ENCODE measurements at regions not wholly inside any gene's neighbourhood (a gene's known extent, or its start where the extent isn't known, plus 50 kb on each side); places are given as distances from the start of the nearest gene placed in this dataset.

DNA sequence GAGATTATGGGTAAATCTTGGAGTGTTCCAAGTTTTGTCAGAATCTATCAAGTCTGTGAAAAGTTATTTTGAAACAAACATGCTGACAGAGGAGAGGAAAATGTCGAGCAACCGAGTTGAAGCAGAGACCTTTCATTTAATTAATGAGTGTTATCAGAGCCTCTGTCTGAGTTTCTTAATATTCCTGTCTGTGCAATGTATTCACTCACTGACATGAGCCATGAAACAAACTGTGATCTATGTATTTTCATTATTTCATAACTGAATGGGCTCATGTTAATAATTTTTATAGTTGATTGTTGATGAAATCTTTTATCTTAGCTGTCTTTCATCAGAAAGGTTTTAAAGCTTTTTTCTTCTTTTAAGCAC, 144.2 kb upstream of the FAR2 start:
- TF ChIP-seq, protein P1, sequence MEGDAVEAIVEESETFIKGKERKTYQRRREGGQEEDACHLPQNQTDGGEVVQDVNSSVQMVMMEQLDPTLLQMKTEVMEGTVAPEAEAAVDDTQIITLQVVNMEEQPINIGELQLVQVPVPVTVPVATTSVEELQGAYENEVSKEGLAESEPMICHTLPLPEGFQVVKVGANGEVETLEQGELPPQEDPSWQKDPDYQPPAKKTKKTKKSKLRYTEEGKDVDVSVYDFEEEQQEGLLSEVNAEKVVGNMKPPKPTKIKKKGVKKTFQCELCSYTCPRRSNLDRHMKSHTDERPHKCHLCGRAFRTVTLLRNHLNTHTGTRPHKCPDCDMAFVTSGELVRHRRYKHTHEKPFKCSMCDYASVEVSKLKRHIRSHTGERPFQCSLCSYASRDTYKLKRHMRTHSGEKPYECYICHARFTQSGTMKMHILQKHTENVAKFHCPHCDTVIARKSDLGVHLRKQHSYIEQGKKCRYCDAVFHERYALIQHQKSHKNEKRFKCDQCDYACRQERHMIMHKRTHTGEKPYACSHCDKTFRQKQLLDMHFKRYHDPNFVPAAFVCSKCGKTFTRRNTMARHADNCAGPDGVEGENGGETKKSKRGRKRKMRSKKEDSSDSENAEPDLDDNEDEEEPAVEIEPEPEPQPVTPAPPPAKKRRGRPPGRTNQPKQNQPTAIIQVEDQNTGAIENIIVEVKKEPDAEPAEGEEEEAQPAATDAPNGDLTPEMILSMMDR (IDR thresholded peaks at IDR 0.05): no peak
- TF ChIP-seq POLR2A (IDR thresholded peaks at IDR 0.05): no peak
